Tibial artery (tissue), 4 donors: ENCODE measurements at regions not wholly inside any gene's neighbourhood (a gene's known extent, or its start where the extent isn't known, plus 50 kb on each side); places are given as distances from the start of the nearest gene placed in this dataset.

Source experiments
- DNase-seq, 2 donors: peaks; one replicate each; pipeline ENCODE4 v3.0.0-alpha.2; 2019
- H3K27ac ChIP-seq, 2 donors: fragments of 200-600 bp; sonication (generic) in 1 of 2; 1 replicate in 1 of 2; 2 replicates in 1 of 2; pipeline ENCODE4 v1.5.1; 2018 to 2019; ENCODE audit warnings: mild to moderate bottlenecking in 1 of 2
- H3K27me3 ChIP-seq, 2 donors: fragments of 200-600 bp; sonication (generic) in 1 of 2; one replicate each; pipeline versions ENCODE4 v1.5.1 to v1.6.0; 2016 to 2019
- H3K36me3 ChIP-seq, 3 donors: fragments of 200-600 bp; sonication (generic) in 2 of 3; one replicate each; pipeline ENCODE4 v1.5.1; 2016 to 2019; ENCODE audit warnings: mild to moderate bottlenecking in 2 of 3
- H3K4me1 ChIP-seq, 4 donors: fragments of 200-600 bp; sonication (generic) in 2 of 4; 1 replicate in 3 of 4; 2 replicates in 1 of 4; pipeline ENCODE4 v1.5.1; 2016 to 2019
- H3K4me3 ChIP-seq, 2 donors: fragments of 200-600 bp; sonication (generic) in 1 of 2; 1 replicate in 1 of 2; 2 replicates in 1 of 2; pipeline ENCODE4 v1.5.1; 2018 to 2019; ENCODE audit warnings: mild to moderate bottlenecking in 2 of 2
- H3K9me3 ChIP-seq, 3 donors: fragments of 200-600 bp; sonication (generic) in 1 of 3; one replicate each; pipeline ENCODE4 v1.5.1; 2016 to 2019
- CTCF ChIP-seq, 2 experiments: fragments of 200-600 bp in 1 of 2; fragments of 450-650 bp in 1 of 2; IDR thresholded peaks; one replicate each; pipeline ENCODE4 v1.5.1; 2017 to 2019; ENCODE audit warnings: antibody characterized with exemption in 2 of 2, mild to moderate bottlenecking in 1 of 2, moderate library complexity in 1 of 2
- intact Hi-C: fragments of 100-400 bp; cut with DNase I; formaldehyde crosslinking; loops from one replicate; pipeline ENCODE4 v1.15.0; 2023; ENCODE audit warnings: low total_unique reads

- no peak overlapping the region for H3K27ac ChIP-seq
- intact Hi-C loops = no loop called here
- TF ChIP-seq CTCF (IDR thresholded peaks at IDR 0.05) = no peak
- H3K27me3 ChIP-seq = no peaks in the 10 kb centered on the region
- no peaks in the 10 kb centered on the region for H3K36me3 ChIP-seq
- no peak for DNase-seq
- no peak overlapping the region for H3K4me3 ChIP-seq
- no peaks in the 10 kb centered on the region for H3K9me3 ChIP-seq
- H3K4me1 ChIP-seq = no peaks in the 10 kb centered on the region
Measured at GRCh38 chr18:39886136-39886535, 2068.9 kb upstream of the PIK3C3 start.

- TF ChIP-seq CTCF (IDR thresholded peaks at IDR 0.05) = no peak
- H3K27me3 ChIP-seq = no peaks in the 10 kb centered on the region
- no peaks in the 10 kb centered on the region for H3K9me3 ChIP-seq
- H3K4me3 ChIP-seq = no peak overlapping the region
- DNase-seq = no peak
- intact Hi-C loops = no loop called here
- no peak overlapping the region for H3K27ac ChIP-seq
- H3K4me1 ChIP-seq = no peaks in the 10 kb centered on the region
- no peaks in the 10 kb centered on the region for H3K36me3 ChIP-seq
Measured at GRCh38 chr18:39872651-39873050, 2082.4 kb upstream of the PIK3C3 start.

- TF ChIP-seq CTCF (IDR thresholded peaks at IDR 0.05) = no peak
Measured at GRCh38 chr18:39871961-39872360, 2083.1 kb upstream of the PIK3C3 start.

GRCh38 chr18:39870591-39870990 lies 2084.4 kb upstream of the PIK3C3 start:
- intact Hi-C loops = no loop called here
- H3K36me3 ChIP-seq = no peaks in the 10 kb centered on the region
- DNase-seq = no peak

More at GRCh38 chr18:39871961-39872360, 2083.1 kb upstream of the PIK3C3 start:
- Histone ChIP-seq H3K27me3 (no peaks in the 10 kb centered on the region), H3K36me3 (no peaks in the 10 kb centered on the region), H3K4me3 (no peak overlapping the region), H3K4me1 (no peaks in the 10 kb centered on the region), H3K9me3 (no peaks in the 10 kb centered on the region), H3K27ac (no peak overlapping the region)
- DNase-seq = no peak
- intact Hi-C loops = no loop called here

GRCh38 chr18:39863916-39864315 lies 2091.1 kb upstream of the PIK3C3 start:
- TF ChIP-seq CTCF (IDR thresholded peaks at IDR 0.05) = no peak
- Histone ChIP-seq H3K4me3 (no peak overlapping the region), H3K4me1 (no peaks in the 10 kb centered on the region), H3K27me3 (no peaks in the 10 kb centered on the region), H3K9me3 (no peaks in the 10 kb centered on the region), H3K27ac (no peak overlapping the region), H3K36me3 (no peaks in the 10 kb centered on the region)
- intact Hi-C loops = no loop called here
- no peak for DNase-seq

More at GRCh38 chr18:39870591-39870990, 2084.4 kb upstream of the PIK3C3 start:
- H3K27ac ChIP-seq = no peak overlapping the region
- no peak overlapping the region for H3K4me3 ChIP-seq
- H3K27me3 ChIP-seq = no peaks in the 10 kb centered on the region
- no peak for TF ChIP-seq CTCF (IDR thresholded peaks at IDR 0.05)
- no peaks in the 10 kb centered on the region for H3K9me3 ChIP-seq
- no peaks in the 10 kb centered on the region for H3K4me1 ChIP-seq

- intact Hi-C loops = no loop called here
- DNase-seq = no peak
- no peaks in the 10 kb centered on the region for H3K9me3 ChIP-seq
- TF ChIP-seq CTCF (IDR thresholded peaks at IDR 0.05) = no peak
- H3K27ac ChIP-seq = no peak overlapping the region
- no peaks in the 10 kb centered on the region for H3K27me3 ChIP-seq
- no peak overlapping the region for H3K4me3 ChIP-seq
- H3K4me1 ChIP-seq = no peaks in the 10 kb centered on the region
- no peaks in the 10 kb centered on the region for H3K36me3 ChIP-seq
Measured at GRCh38 chr18:39862341-39862740, 2092.7 kb upstream of the PIK3C3 start.
